ENCODE measurements at regions not wholly inside any gene's neighbourhood (a gene's known extent, or its start where the extent isn't known, plus 50 kb on each side); places are given as distances from the start of the nearest gene placed in this dataset.

DNA sequence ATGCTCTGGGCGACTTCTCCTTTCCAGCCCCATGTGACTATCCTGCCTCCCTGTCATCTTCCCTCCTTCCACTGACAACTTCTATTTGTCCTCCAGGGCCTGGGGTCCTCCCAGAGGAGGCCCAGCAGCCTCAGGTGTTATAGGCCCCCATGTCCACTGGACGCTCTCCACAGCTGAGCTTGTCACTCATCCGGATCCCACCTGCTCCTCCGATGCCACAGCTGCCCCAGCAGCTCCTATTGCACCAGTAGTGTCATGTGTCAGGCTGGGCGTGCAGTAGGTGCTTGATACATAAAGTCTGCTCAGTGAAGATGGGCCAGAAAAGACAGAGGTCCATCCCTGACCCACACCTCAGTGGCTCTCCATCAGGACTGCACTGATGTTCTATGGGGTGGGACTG lies 305.7 kb upstream of the MYT1L start:
- no peaks in the 10 kb centered on the region for H3K36me3 ChIP-seq
- no peak overlapping the region for H3K27ac ChIP-seq
- intact Hi-C loops (cut with DNase I; ENCODE audit: low total_unique reads): no loop called here
- H3K9me3 ChIP-seq: no peaks in the 10 kb centered on the region
- no peak overlapping the region for H3K4me3 ChIP-seq
- peaks cover 0 to 20% (median 0%) of the 10 kb centered on the region in 7 donors for H3K27me3 ChIP-seq (replicated peaks in 1 of 7)
- H3K4me1 ChIP-seq: peaks cover 0 to 9% (median 0%) of the 10 kb centered on the region in 6 donors
- 83 to 98% (median 91%) methylated on average over 5 of the region's 5 CpGs for WGBS, 5 donors
- TF ChIP-seq POLR2AphosphoS5 (IDR thresholded peaks at IDR 0.05) (no peak), POLR2A (IDR thresholded peaks at IDR 0.05) (no peak)
- TF ChIP-seq, protein P1, sequence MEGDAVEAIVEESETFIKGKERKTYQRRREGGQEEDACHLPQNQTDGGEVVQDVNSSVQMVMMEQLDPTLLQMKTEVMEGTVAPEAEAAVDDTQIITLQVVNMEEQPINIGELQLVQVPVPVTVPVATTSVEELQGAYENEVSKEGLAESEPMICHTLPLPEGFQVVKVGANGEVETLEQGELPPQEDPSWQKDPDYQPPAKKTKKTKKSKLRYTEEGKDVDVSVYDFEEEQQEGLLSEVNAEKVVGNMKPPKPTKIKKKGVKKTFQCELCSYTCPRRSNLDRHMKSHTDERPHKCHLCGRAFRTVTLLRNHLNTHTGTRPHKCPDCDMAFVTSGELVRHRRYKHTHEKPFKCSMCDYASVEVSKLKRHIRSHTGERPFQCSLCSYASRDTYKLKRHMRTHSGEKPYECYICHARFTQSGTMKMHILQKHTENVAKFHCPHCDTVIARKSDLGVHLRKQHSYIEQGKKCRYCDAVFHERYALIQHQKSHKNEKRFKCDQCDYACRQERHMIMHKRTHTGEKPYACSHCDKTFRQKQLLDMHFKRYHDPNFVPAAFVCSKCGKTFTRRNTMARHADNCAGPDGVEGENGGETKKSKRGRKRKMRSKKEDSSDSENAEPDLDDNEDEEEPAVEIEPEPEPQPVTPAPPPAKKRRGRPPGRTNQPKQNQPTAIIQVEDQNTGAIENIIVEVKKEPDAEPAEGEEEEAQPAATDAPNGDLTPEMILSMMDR (IDR thresholded peaks at IDR 0.05 in 8 of 11, conservative IDR thresholded peaks at IDR 0.05 in 3 of 11): no peak
- no peak for DNase-seq

DNA sequence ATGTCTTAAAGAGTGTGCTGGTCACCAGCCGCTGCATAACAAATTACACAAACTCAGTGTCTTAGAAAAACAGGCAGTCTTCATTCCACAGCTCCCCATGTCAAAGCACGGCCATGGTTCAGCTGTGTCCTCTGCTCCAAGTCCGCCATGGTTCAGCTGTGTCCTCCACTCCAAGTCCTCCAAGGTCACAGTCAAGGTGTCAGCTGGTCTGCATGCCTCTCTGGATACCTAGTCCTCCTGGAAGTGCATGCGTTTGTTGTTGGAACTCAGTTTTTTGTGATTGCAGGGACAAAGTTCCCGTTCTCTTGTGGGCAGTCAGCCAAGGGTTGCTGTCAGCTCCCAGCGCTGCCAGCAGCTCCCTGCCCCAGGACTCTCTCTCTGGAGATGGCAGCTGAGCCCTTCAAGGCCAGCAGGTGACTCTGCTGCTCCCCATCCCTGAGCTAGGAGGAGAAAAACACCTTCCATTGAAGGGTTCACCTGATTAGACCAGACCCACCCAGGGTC lies 304.0 kb upstream of the MYT1L start:
- peaks cover 0 to 9% (median 0%) of the 10 kb centered on the region in 6 donors for H3K4me1 ChIP-seq
- no peak for DNase-seq
- H3K27me3 ChIP-seq (replicated peaks in 1 of 7): peaks cover 0 to 7% (median 0%) of the 10 kb centered on the region in 7 donors
- no peak for TF ChIP-seq POLR2A (IDR thresholded peaks at IDR 0.05)
- no peak for TF ChIP-seq POLR2AphosphoS5 (IDR thresholded peaks at IDR 0.05)
- TF ChIP-seq, protein P1 (IDR thresholded peaks at IDR 0.05 in 8 of 11, conservative IDR thresholded peaks at IDR 0.05 in 3 of 11): no peak
- no peak overlapping the region for H3K27ac ChIP-seq
- intact Hi-C loops (cut with DNase I; ENCODE audit: low total_unique reads): no loop called here
- H3K4me3 ChIP-seq: no peak overlapping the region
- WGBS, 5 donors: 81 to 92% (median 91%) methylated on average over 4 to 6 of the region's 6 CpGs
- H3K9me3 ChIP-seq: no peaks in the 10 kb centered on the region
- no peaks in the 10 kb centered on the region for H3K36me3 ChIP-seq

DNA sequence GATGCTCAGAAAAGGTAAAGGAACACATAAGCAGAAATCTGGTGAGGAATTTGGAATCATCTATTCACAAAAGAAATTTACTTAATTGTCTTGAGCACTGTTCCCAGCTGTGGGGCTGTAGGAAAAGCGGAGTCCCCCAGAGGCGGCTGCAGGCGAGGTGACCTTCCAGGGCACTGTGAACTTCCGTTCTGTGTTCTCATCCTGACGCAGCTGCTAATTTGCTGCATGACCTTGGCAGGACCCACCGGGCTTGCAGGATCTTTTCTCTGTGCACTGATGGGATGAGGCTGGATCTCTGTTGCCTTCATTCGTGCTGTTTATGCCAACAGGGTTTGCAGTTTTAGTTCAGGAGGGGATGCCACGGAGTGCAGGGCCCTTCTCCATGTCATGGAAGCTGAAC lies 301.9 kb upstream of the MYT1L start:
- no peak overlapping the region for H3K4me3 ChIP-seq
- no peaks in the 10 kb centered on the region for H3K27me3 ChIP-seq (replicated peaks in 1 of 7)
- TF ChIP-seq POLR2A (IDR thresholded peaks at IDR 0.05) (no peak), POLR2AphosphoS5 (IDR thresholded peaks at IDR 0.05) (no peak)
- TF ChIP-seq, protein P1 (IDR thresholded peaks at IDR 0.05 in 8 of 11, conservative IDR thresholded peaks at IDR 0.05 in 3 of 11): no peak
- H3K4me1 ChIP-seq: peaks cover 0 to 9% (median 0%) of the 10 kb centered on the region in 6 donors
- WGBS, 5 donors: 53 to 78% (median 68%) methylated on average over 8 of the region's 8 CpGs
- intact Hi-C loops (cut with DNase I; ENCODE audit: low total_unique reads): no loop called here
- no peaks in the 10 kb centered on the region for H3K36me3 ChIP-seq
- DNase-seq: no peak
- no peaks in the 10 kb centered on the region for H3K9me3 ChIP-seq
- no peak overlapping the region for H3K27ac ChIP-seq

DNA sequence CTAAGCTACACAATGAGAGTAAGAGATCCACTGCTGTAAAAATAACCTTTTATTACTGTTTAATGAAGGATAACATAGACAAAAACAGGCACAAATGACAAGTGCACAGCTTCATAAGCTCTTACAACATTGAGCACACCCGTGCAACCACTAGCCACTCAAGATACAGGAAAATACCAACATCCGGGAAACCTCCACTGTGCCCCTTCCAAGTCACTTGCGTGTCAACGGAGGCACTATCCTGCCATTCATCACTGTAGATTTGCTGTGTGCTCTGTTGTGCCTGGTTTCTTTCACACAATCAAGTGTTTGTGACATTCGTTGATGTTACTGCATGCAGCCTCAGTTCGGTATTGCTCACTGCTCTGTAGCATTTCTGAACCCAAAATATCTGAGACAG lies 292.9 kb upstream of the MYT1L start:
- H3K27ac ChIP-seq: no peak overlapping the region
- H3K36me3 ChIP-seq: no peaks in the 10 kb centered on the region
- intact Hi-C loops (cut with DNase I; ENCODE audit: low total_unique reads): no loop called here
- peaks cover 0 to 4% (median 0%) of the 10 kb centered on the region in 8 donors for H3K9me3 ChIP-seq
- TF ChIP-seq POLR2AphosphoS5 (IDR thresholded peaks at IDR 0.05): no peak
- TF ChIP-seq, protein P1 (IDR thresholded peaks at IDR 0.05 in 8 of 11, conservative IDR thresholded peaks at IDR 0.05 in 3 of 11): no peak
- no peak for TF ChIP-seq POLR2A (IDR thresholded peaks at IDR 0.05)
- H3K27me3 ChIP-seq (replicated peaks in 1 of 7): peaks cover 0 to 8% (median 0%) of the 10 kb centered on the region in 7 donors
- DNase-seq: no peak
- H3K4me1 ChIP-seq: no peaks in the 10 kb centered on the region
- 57 to 81% (median 68%) methylated on average over 6 of the region's 6 CpGs for WGBS, 5 donors
- no peak overlapping the region for H3K4me3 ChIP-seq

All from spleen (tissue), 11 donors.